GM20000 (cell line): ENCODE measurements at regions not wholly inside any gene's neighbourhood (a gene's known extent, or its start where the extent isn't known, plus 50 kb on each side); places are given as distances from the start of the nearest gene placed in this dataset.

Experiments used
- DNase-seq: peaks from one replicate; pipeline ENCODE4 v3.0.0; 2012; ENCODE audit warnings: low spot score
- TF ChIP-seq, protein P1 (sequence below): IDR thresholded peaks from 2 replicates; pipeline ENCODE4 v1.5.1; 2012; ENCODE audit warnings: mild to moderate bottlenecking, control low read depth; ENCODE audit errors: extremely low read depth, missing control alignments

- DNase-seq, result no peak
- TF ChIP-seq, protein P1, sequence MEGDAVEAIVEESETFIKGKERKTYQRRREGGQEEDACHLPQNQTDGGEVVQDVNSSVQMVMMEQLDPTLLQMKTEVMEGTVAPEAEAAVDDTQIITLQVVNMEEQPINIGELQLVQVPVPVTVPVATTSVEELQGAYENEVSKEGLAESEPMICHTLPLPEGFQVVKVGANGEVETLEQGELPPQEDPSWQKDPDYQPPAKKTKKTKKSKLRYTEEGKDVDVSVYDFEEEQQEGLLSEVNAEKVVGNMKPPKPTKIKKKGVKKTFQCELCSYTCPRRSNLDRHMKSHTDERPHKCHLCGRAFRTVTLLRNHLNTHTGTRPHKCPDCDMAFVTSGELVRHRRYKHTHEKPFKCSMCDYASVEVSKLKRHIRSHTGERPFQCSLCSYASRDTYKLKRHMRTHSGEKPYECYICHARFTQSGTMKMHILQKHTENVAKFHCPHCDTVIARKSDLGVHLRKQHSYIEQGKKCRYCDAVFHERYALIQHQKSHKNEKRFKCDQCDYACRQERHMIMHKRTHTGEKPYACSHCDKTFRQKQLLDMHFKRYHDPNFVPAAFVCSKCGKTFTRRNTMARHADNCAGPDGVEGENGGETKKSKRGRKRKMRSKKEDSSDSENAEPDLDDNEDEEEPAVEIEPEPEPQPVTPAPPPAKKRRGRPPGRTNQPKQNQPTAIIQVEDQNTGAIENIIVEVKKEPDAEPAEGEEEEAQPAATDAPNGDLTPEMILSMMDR, result no peak
Measured at GRCh38 chr10:3446221-3446620, 273.6 kb upstream of the PITRM1 start.

GRCh38 chr10:3445648-3446047 is 273.1 kb upstream of the PITRM1 start:
- no peak for DNase-seq
- TF ChIP-seq, protein P1, result no peak

GRCh38 chr10:3442451-3442990 is 269.9 kb upstream of the PITRM1 start:
- no peak for DNase-seq
- TF ChIP-seq, protein P1, result no peak

GRCh38 chr10:3439183-3439582 is 266.6 kb upstream of the PITRM1 start:
- DNase-seq, result no peak
- TF ChIP-seq, protein P1, result no peak

GRCh38 chr10:3438606-3439005 is 266.0 kb upstream of the PITRM1 start:
- DNase-seq, result no peak
- TF ChIP-seq, protein P1, result no peak

- no peak for DNase-seq
- TF ChIP-seq, protein P1, result no peak
Measured at GRCh38 chr10:3435671-3436070, 263.1 kb upstream of the PITRM1 start.

DNA sequence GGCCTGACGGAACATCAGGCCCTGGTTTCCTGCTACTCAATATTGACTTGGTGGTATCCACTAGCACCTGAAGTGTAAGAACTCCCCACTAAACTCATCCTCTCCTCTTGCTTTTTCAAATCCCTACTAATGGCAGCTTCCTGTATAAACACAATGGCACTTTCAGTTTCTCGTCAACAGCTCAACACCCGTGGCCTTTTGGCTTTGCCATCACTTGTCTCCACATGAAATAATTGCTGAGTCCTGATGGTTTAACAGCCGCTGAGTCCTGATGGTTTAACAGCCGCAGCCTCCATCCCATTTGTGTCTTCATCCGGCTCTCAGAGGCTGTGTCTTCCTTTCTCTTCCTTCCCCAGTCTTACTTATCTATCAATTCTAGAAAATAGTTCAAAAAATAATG is 261.4 kb upstream of the PITRM1 start:
- no peak for DNase-seq
- TF ChIP-seq, protein P1, result no peak

- no peak for DNase-seq
- TF ChIP-seq, protein P1, result no peak
Measured at GRCh38 chr10:3433131-3433530, 260.5 kb upstream of the PITRM1 start.
